GM21447 (cell line): ENCODE measurements at regions not wholly inside any gene's neighbourhood (a gene's known extent, or its start where the extent isn't known, plus 50 kb on each side); places are given as distances from the start of the nearest gene placed in this dataset.

ENCODE experiments used
- ATAC-seq: cut with Tn5 transposase; IDR thresholded peaks from one replicate; pipeline ENCODE4 v1.9.1; 2021; ENCODE audit not compliant: unreplicated experiment

DNA sequence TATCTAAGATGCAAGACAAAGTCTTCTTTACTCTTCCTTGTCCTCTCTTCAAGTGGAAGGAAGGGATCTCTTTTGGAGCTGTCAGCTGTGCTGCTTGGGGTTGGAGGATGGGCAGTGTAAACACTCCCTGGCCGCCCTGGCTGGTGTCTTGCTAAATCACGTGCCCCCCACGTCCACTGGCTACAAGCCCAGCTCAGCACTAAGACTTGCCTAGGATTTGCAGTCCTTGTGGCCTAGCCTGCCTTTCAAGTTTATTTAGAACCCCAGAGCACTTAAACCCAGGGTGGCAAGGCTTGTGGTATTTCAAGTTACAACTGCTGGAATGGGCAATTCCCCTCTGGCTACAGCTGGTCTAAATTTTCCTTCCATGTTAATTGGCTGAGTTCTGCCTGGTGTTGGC lies 272.4 kb upstream of the MYO3A start:
- ATAC-seq, result no peak

DNA sequence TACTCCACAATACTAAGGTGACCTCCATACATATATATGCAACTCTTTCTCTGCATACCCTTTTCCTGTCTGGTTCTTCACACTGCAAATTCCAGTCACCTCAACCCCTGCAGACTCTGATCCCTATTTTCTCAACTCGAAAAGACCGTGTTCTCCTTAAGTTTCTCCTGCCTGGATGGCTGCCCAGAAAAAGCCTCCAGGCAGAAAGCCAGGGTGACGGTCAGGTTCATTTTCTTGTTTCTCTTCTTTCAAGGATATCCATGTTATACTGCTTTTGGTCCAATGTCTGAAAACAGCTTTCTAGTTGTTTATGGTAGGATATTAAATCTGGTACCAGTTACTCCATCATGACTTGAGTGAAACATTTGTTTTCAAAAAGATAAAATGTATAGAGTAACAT lies 267.8 kb upstream of the MYO3A start:
- no peak for ATAC-seq

DNA sequence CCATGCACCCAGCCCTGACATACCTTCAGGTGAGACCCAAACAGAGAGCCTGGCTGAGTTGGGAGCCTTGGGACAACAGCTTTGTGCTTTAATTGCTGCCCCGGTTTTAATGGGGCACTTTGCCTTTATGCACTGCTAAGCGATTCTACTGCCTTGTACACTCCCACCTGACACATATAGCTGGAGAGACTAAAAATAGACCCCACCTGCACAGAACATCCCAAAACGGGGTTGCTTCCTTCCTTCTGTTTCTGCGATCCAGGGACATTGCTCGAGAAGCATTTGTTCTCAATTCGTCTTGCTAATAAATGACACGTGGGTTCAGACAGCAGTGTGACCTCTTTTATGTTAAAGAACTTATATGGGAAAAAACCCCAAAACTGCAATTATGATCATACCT lies 258.8 kb upstream of the MYO3A start:
- ATAC-seq, result no peak

DNA sequence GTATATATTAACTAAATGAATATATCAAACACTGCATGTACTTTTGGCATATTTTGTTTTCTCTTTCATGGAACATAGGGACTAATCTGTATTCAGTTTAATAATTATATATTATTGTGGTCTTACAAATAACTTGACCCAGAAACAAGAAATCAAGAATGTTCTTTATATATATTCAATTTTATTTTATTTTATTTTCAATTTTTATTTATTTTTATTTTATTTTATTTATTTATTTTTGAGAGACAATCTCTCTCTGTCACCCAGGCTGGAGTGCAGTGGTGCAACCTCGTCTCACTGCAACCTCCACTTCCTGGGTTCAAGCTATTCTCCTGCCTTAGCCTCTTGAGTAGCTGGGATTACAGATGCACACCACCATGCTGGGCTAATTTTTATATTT lies 258.4 kb upstream of the MYO3A start:
- ATAC-seq, result no peak

DNA sequence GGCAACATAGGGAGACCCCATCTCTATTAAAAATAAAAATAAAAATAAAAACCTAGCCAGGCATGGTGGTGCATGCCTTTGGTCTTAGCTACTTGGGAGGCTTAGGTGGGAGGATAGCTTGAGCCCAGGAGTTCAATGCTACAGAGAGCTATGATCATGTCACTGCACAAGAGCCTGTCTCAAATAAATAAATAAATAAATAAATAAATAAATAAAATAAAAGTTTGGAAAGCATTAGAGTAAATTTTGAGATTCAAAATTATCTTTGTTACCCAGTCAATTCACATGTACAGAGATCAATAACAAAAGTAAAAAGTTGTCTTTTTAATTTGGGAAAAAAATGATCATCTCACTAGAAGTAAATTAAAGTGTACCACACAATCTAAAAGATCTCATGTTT lies 255.8 kb upstream of the MYO3A start:
- ATAC-seq, result no peak

DNA sequence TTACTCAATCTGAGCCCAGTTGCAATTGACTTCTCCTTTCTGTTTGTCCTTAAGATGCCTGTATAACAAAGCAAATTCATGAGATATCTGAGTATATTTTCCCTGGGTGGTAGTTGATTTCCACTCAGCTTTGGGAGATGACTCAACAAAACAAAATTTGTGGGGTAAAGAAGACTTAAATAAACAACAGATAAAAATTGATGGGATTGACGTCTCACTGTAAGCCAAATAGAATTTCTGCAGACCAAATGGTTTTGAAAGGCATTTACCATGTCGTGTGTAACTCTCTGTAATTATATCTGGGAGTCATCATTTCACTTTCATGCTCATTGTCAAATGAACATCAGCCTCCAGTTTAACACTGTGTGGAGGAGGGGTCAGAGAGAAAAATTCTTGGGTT lies 255.4 kb upstream of the MYO3A start:
- no peak for ATAC-seq

DNA sequence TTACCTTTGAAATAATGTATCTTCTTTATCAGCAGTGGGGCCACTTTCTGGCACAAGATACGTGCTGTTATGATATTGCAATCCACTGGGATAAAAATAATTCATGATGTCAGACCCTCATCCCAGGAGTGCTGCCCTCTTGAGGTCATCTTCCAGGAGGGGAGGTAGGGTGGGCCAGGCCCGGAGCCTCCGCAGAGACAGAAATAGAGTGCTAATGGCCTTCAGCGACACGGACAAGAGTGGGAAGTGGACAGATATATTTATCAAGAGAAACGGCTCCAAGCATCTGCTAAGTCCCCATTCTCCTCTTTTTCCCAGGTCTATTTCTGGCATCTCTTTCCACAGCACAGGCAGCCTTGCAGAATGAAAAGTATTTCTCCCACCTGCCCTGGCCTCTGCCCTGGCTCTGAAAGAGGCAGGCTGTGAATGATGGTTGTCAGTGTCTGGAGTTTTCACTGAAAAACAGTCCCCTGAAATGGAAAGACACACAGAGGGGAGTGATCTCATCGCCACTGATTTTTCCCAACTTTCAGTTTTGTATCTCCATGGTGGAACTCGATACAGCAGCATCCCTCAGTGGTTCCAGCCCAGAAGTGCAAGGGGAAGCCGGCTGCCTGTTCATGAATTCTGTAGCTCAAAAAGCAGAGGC lies 251.7 kb upstream of the MYO3A start:
- ATAC-seq, result no peak

DNA sequence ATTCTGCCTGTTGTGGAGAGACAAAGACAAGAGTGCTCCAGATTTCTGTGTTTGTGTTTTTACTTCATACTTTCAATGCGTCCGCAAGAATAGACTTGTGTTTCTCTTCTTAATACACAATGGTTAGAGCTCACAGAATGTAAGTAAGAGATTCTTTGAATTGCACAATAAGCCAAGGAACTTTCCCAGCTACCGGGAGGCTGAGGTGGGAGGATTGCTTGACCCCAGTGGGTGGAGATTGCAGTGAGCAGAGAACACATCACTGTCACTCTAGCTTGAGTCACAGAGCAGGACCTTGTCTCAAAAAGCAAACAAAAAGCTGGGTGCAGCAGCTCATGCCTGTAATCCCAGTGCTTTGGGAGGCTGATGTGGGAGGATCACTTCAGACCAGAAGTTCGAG lies 250.7 kb upstream of the MYO3A start:
- ATAC-seq, result no peak

DNA sequence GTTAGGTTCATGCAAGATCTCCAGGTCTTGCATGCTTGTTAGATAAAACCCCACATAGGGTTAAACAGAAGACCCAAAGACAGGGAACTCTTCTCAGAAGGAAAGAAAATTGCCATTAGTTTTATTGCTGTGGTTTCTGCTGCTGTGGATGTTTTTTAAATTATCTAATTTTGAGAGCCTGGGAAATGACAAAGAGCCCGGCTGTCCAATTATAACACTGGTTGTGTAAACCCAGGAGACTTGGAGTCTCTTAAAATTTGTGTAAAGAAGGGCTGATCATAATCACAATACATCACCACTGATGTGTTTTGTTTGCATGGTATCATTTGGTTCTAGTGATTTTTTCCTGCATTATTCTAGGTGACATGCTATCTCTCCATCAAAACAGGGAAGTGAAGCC lies 246.5 kb upstream of the MYO3A start:
- no peak for ATAC-seq

DNA sequence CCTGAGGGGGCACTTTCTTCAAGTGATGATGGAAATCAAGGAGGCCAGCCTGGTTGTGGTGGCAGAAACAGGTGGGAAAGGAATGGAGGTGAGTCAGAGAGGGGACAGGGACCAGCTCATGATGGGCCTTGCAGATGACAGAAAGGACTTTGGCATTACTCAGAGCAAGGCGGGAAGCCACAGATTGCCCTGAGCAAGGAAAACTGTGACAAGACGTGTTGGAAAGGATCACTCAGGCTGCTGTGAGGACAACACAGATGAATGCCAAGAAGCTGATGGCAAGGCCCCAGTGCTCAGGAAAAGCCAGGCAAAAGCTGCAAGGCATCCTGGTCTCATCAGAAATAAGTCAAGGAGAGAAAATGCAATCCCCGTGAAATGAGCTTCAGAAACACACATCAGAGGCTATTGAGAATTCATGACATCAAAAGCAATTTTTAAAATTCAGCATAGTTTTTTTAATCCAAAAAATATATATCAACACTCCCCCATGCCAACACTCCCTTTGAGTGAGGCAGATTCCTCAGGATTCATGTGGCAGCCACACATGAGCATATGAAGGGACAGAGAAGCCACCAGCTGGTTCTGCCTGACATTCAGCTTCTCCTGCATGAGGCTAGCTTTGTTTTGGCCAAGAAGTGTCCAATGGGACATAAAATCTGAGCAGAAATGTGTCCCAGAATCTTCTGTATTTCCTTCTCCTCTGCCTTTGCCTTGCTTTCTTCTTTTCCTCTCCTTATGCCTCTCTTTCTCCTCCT lies 244.5 kb upstream of the MYO3A start:
- ATAC-seq, result no peak

DNA sequence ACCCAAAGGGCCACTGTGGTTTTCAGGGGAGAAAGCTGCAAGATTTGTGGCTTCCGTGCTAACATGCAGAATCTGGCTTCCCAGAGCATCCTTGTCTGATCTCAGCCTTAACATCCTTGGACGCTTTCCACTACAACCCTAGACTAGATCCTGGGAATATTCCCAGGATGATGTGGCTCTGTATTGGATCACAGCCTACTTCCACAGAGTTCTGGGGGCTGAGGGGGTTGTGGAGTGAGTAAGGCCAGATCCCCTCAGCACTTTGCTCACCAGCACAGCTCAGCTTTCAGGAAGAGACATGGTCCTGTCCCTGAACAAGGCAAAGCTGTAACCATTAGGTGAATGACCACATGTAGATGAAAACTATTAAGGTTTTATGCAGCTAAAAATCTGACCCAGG lies 241.3 kb upstream of the MYO3A start:
- no peak for ATAC-seq

DNA sequence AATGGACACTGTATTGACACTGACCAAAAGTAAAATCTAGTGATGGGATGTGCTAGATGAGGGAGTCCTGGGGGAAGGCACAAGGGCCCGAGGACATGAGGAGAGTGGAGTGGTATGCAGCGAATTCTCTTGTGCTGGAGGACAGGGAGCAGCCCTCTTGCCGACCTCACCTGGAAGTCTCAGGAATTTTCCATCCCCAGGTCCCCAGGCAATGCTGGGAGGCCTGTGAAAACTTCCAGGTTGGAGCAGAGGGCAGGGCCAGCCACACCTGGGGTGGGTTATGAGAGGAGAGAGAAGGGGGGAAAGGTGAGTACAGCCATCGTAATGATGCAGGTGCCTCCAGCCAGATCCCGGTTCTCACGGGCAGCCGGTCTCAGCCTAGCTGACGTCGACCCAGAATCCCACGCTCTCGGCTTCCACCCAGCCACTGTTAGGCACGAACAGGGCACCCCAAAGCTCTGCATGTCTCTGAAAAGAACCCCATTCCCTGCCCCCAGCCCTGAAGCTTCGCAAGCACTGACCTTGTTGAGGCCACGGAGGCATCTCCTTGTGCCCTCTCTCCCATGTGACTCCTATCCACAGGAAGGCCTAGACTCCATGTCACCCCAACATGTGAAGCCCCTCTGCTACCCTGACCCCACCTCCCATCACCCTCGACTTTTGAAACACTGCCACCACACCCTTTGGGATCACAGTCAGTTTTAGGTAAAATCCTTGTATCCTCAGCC lies 239.7 kb upstream of the MYO3A start:
- ATAC-seq, result no peak

DNA sequence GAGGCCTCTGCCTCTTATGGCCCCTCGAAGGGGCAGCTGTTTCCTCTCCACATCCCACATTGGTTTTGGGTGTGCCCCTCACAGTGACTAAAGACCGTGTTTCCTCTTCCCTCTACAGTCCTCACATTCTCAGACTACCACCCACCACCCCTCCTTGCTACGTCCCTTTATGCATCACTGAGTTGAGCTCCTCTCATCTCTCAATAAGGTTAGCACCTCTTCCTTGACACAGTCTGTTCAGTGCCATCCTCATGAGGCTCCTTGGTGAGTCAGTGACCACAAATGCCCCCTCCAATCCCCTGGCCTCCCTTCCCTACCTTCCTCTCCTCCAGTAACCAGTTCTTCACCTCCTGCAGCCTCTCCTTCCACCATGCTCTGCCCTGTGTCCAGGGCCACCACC lies 239.1 kb upstream of the MYO3A start:
- ATAC-seq, result no peak

DNA sequence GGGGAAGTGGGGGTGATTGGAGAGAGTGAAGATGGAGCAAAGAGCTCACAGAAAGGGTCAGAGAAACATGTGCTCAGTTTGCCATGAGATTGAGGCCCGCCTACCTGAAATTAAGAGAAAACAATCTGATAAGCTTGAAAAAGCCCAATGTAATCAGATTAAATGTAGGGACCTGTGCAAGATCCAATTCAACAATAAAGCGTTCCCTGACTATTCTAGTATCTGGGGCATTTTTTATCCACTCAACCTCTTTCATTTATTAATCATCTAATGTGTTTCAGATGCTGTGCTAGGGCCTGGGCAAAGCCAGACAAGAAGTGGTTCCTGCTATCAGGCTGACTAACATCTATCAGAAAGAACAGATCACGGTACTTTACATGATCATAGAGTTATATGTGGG lies 238.4 kb upstream of the MYO3A start:
- ATAC-seq, result no peak

DNA sequence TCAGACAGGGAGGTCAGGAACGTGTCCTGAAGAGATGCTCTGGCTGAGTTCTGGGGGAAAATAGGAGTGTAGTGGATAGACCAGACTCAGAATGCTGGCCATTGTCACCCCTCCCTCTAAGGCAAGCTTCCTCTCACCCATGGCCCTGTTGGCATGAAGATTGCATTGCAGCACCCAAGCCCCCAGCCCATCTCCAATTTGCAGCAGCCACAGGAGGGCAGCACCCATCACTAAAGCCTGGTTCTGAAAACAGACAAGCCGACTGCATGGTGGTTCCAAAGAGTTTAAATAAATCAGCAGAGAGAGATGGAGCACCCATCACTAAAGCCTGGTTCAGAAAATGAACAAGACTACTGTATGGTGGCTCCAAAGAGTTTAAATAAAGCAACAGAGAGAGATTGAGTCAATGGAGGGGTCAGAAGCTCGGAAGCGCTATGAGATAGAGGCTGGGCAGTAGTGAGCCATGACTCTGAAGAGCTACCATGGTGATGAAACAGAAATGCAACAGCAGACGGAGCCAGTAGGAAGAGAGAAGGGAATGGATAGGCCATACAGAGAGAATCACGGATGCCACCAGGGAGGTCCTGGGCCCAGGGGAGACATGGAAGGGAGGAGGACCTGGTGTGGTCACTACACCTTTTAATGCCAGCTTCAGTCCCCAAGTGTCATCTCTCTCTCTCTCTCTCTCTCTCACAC lies 237.9 kb upstream of the MYO3A start:
- no peak for ATAC-seq

DNA sequence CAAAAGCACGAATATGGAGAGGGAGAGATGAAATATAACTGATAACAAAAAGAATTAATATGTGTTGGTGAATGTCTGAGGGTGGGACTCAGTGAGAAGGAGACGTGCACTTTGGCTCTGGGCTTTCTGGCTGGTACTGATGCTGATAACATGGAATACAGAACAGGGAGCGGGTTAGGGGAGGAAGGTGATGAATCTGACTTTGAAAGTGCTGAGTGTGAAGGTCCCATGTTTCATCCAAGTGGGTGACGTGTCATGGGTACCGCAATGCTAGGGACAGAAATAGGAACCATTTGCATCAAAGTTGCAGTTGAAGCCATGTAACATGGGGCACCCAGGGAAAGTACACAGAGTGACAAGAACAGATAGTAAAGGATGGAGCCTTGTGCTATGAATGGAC lies 236.6 kb upstream of the MYO3A start:
- ATAC-seq, result no peak

DNA sequence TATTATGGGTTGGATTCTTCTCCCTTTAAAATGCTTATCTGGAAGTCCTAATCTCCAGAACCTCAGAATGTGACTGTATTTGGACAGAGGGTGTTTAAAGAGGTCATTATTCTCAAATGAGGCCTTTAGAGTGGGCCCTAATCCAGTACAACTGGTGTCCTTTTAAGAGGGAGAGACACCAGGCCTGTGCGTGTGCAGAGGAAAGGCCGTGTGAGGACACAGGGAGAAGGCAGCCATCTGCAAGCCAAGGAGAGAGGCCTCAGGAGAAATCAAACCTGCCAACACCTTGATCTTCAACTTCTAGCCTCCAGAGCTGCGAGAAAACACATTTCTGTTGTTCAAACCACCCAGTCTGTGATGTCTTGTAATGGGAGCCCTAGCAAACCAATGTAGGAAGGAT lies 235.4 kb upstream of the MYO3A start:
- ATAC-seq, result no peak

DNA sequence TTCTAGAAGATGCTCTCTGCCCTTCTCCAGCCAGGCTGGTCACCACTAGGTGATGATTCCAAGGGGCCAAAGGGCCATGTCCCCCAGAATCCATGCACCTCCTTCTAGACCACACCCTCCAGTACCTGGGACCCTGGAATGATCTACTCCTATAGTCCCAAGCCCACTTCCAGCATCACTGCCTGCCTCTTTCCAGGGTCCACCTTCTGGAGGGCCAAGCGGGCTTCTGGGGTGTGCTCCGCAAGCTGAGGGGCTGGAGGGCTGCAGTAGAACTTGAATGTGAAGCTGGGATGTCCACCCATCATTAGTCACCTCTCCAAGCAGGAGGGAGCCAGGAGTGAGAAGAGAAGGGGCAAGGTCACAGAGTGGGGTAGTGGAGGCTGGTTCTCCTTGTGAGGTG lies 234.4 kb upstream of the MYO3A start:
- no peak for ATAC-seq

DNA sequence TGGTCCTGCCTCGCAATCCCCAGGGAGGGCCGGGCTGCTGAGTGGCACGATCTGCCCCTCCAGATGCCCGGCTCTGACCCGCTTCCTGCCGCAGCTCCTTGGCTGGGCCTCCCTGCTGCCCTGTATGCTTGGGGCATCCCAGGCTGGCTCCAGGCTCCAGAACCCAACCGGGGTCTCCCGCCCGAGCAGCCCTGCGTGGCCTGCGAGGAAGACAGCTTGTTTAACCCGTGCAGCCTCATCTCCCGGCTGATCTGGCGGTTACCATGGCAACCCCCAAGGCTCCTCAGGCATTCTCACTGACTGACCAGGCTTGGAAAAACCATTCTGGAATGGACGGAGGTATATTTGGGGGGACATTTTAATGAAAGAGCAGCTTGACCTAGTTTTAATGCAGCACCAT lies 232.4 kb upstream of the MYO3A start:
- no peak for ATAC-seq

DNA sequence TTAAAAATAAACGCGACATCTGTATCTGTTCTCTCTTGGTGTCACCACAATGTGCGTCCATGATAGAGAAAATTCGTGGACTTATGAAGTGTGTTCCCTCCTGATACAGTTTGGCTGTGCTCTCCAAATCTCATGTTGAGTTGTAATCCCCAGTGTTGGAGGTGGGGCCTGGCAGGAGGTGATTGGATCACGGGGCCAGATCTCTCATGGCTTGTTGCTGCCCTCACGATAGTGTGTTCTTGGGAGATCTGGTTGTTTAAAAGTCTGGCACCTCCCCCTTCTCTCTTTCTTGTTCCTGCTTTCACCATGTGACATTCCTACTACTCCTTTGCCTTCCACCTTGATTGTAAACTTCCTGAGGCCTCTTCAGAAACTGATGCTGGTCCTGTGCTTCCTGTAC lies 229.4 kb upstream of the MYO3A start:
- no peak for ATAC-seq

DNA sequence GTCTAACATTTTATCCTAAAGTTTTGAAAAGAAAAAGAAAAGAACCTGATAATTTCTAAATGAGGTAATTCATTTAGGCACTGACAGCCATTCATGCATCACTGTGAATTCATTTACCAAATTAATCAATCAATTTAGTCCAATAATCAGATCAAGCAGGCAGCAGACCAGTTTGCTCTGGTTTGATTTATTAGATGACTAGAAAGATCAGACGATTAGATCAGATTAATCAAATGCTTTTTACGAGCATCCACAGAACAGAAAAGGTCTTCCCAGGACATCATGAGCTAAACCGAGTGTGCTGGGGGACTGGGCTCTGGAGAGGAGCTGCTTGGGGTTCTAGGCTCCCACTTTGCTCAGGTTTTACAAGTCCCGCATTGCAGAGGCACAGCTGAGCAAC lies 226.5 kb upstream of the MYO3A start:
- ATAC-seq, result no peak
